Stomach (tissue), 8 donors: ENCODE measurements at regions not wholly inside any gene's neighbourhood (a gene's known extent, or its start where the extent isn't known, plus 50 kb on each side); places are given as distances from the start of the nearest gene placed in this dataset.

Experiments
- DNase-seq, 2 donors: peaks; one replicate each; pipeline versions ENCODE4 v3.0.0 to v3.0.0-alpha.2; 2013 to 2019
- H3K27ac ChIP-seq, 5 donors: fragments of 200-600 bp in 4 of 5; sonication (generic) in 4 of 5; one replicate each; pipeline ENCODE4 v1.5.1; 2013 to 2019; ENCODE audit warnings: mild to moderate bottlenecking in 1 of 5, moderate library complexity in 1 of 5
- H3K27me3 ChIP-seq, 3 donors: fragments of 200-600 bp; sonication (generic); one replicate each; pipeline ENCODE4 v1.5.1; 2017 to 2019; ENCODE audit warnings: mixed run types in 1 of 3
- H3K36me3 ChIP-seq, 4 donors: fragments of 200-600 bp; sonication (generic); 1 replicate in 3 of 4; 2 replicates in 1 of 4; pipeline ENCODE4 v1.5.1; 2016 to 2019
- H3K4me1 ChIP-seq, 4 donors: fragments of 200-600 bp; sonication (generic); one replicate each; pipeline ENCODE4 v1.5.1; 2016 to 2019
- H3K4me3 ChIP-seq, 4 donors: fragments of 200-600 bp; sonication (generic) in 3 of 4; one replicate each; pipeline ENCODE4 v1.5.1; 2016 to 2019; ENCODE audit warnings: mild to moderate bottlenecking in 1 of 4
- H3K9me3 ChIP-seq, 4 donors: fragments of 200-600 bp; sonication (generic); one replicate each; pipeline ENCODE4 v1.5.1; 2016 to 2019
- CTCF ChIP-seq, 7 experiments: fragments of 450-650 bp in 4 of 7; fragments of 200-600 bp in 3 of 7; sonication (generic) in 3 of 7; IDR thresholded peaks; one replicate each; pipeline ENCODE4 v1.5.1; 2016 to 2019; ENCODE audit warnings: antibody characterized with exemption in 7 of 7, control low read depth in 2 of 7, mild to moderate bottlenecking in 1 of 7
- EP300 ChIP-seq: sonication (generic); formaldehyde crosslinking; IDR thresholded peaks from one replicate; pipeline ENCODE4 v1.6.1; 2017; ENCODE audit warnings: antibody characterized with exemption
- POLR2A ChIP-seq, 4 donors: fragments of 450-650 bp; IDR thresholded peaks; one replicate each; pipeline ENCODE4 v1.6.1; 2016; ENCODE audit warnings: antibody characterized with exemption in 4 of 4, control low read depth in 2 of 4, mild to moderate bottlenecking in 1 of 4, moderate library complexity in 1 of 4
- POLR2AphosphoS5 ChIP-seq, 3 donors: sonication (generic); formaldehyde crosslinking; IDR thresholded peaks; one replicate each; pipeline ENCODE4 v1.6.1; 2016; ENCODE audit warnings: antibody characterized with exemption in 3 of 3
- WGBS, 5 donors: extraction: QIAGEN DNeasy Blood & Tissue Kit in 3 of 5; methylation state at CpG; one replicate each; pipeline versions ENCODE4 v1.1.5 to v1.1.7; 2013 to 2018; 5-methylcytosine and 5-hydroxymethylcytosine counted together
- intact Hi-C: fragments of 100-400 bp; cut with DNase I; formaldehyde crosslinking; loops from one replicate; pipeline ENCODE4 v1.15.1; 2023; ENCODE audit warnings: low total_unique reads
- donor health status: healthy with polysubstance abuse.
- donor health status: Bipolar disorder and iron deficiency.
- donor health status: healthy.

- Histone ChIP-seq H3K4me3 (no peak overlapping the region), H3K4me1 (no peaks in the 10 kb centered on the region), H3K27me3 (no peaks in the 10 kb centered on the region), H3K36me3 (no peaks in the 10 kb centered on the region), H3K9me3 (no peaks in the 10 kb centered on the region), H3K27ac (no peak overlapping the region)
- intact Hi-C loops, result no loop called here
- 65 to 78% (median 66%) methylated on average over 3 of the region's 3 CpGs for WGBS, 5 donors
- DNase-seq, result no peak
- TF ChIP-seq CTCF (IDR thresholded peaks at IDR 0.05) (no peak), POLR2A (IDR thresholded peaks at IDR 0.05) (no peak), EP300 (no peak), POLR2AphosphoS5 (IDR thresholded peaks at IDR 0.05) (no peak)
These were observed 218.8 kb upstream of the RRP15 start for GRCh38 chr1:218066332-218066731.

GRCh38 chr1:218068241-218068640, 216.9 kb upstream of the RRP15 start:
- H3K27ac ChIP-seq, result no peak overlapping the region
- no peaks in the 10 kb centered on the region for H3K4me1 ChIP-seq
- intact Hi-C loops, result no loop called here
- H3K4me3 ChIP-seq, result no peak overlapping the region
- H3K27me3 ChIP-seq, result no peaks in the 10 kb centered on the region
- DNase-seq, result no peak
- no peaks in the 10 kb centered on the region for H3K36me3 ChIP-seq
- no peaks in the 10 kb centered on the region for H3K9me3 ChIP-seq
- TF ChIP-seq POLR2AphosphoS5 (IDR thresholded peaks at IDR 0.05), result no peak
- WGBS, 5 donors, result 46 to 59% (median 53%) methylated on average over 1 of the region's 1 CpG

DNA sequence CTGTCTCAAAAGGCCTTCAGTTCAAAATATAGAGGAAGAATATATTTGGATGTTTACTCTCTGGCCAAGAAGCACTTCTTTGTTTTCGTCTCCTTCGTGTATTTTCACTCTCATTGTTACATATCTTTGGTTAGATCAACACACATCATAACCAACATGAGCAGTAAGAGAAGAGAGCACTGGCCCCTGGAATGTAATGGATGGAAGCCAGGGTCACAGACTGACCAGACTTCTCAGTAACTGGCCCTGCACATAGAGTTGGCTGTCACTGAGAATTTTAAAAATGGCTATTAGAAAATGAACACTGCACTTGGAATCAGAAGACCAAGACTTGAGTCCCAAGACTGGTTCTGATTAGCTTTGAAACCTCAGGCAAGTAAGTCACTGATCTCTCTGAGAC, 215.9 kb upstream of the RRP15 start:
- Histone ChIP-seq H3K9me3 (no peaks in the 10 kb centered on the region), H3K36me3 (no peaks in the 10 kb centered on the region), H3K27me3 (no peaks in the 10 kb centered on the region), H3K27ac (no peak overlapping the region), H3K4me3 (no peak overlapping the region), H3K4me1 (no peaks in the 10 kb centered on the region)
- 23 to 29% (median 24%) methylated on average over 2 of the region's 2 CpGs for WGBS, 5 donors
- no peak for TF ChIP-seq EP300
- TF ChIP-seq CTCF (IDR thresholded peaks at IDR 0.05), result no peak
- TF ChIP-seq POLR2AphosphoS5 (IDR thresholded peaks at IDR 0.05), result no peak
- TF ChIP-seq POLR2A (IDR thresholded peaks at IDR 0.05), result no peak
- intact Hi-C loops, result no loop called here
- no peak for DNase-seq

DNA sequence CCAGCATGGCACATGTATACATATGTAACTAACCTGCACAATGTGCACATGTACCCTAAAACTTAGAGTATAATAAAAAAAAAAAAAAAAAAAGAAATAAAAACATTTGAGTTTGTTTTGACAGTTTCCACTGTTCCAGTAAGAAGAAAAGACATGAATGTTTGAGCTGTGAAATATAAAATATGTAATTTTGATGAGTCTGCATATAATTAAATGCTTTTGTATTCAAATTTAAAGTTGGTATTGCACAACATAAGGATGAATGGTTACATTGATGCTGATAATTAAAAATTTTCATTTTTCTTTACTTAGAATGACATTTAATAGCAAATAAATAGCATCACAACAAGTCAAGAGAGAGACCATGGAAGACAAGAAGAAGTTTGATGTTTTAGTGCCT, 212.0 kb upstream of the RRP15 start:
- intact Hi-C loops, result no loop called here

GRCh38 chr1:218078916-218079315, 206.2 kb upstream of the RRP15 start:
- 66 to 77% (median 70%) methylated on average over 3 of the region's 3 CpGs for WGBS, 5 donors
- no peak overlapping the region for H3K27ac ChIP-seq
- H3K4me1 ChIP-seq, result no peaks in the 10 kb centered on the region
- no peaks in the 10 kb centered on the region for H3K9me3 ChIP-seq
- no peak for DNase-seq
- no peaks in the 10 kb centered on the region for H3K36me3 ChIP-seq
- H3K27me3 ChIP-seq, result no peaks in the 10 kb centered on the region
- TF ChIP-seq POLR2AphosphoS5 (IDR thresholded peaks at IDR 0.05) (no peak), EP300 (no peak), CTCF (IDR thresholded peaks at IDR 0.05) (no peak), POLR2A (IDR thresholded peaks at IDR 0.05) (no peak)
- intact Hi-C loops, result no loop called here
- H3K4me3 ChIP-seq, result no peak overlapping the region

More for the DNA sequence above, 212.0 kb upstream of the RRP15 start:
- Histone ChIP-seq H3K36me3 (no peaks in the 10 kb centered on the region), H3K27ac (no peak overlapping the region), H3K4me3 (no peak overlapping the region), H3K27me3 (no peaks in the 10 kb centered on the region), H3K9me3 (no peaks in the 10 kb centered on the region), H3K4me1 (no peaks in the 10 kb centered on the region)
- no peak for DNase-seq
- TF ChIP-seq CTCF (IDR thresholded peaks at IDR 0.05) (no peak), POLR2AphosphoS5 (IDR thresholded peaks at IDR 0.05) (no peak), POLR2A (IDR thresholded peaks at IDR 0.05) (no peak), EP300 (no peak)
